Limb (tissue), 2 donors: ENCODE measurements at regions not wholly inside any gene's neighbourhood (a gene's known extent, or its start where the extent isn't known, plus 50 kb on each side); places are given as distances from the start of the nearest gene placed in this dataset.
"Not testable (repeated sequence)": the region's sequence is repeated elsewhere in the genome, so short reads cannot be mapped to it uniquely, and the experiment has no call there.

Source experiments
- DNase-seq, 2 donors: peaks; one replicate each; pipeline ENCODE4 v3.0.0-alpha.2; 2016; ENCODE audit errors: extremely low spot score in 2 of 2

- no peak for DNase-seq
Observed at GRCh38 chr3:185995352-185995751, 57.5 kb upstream of the TRA2B start.

DNA sequence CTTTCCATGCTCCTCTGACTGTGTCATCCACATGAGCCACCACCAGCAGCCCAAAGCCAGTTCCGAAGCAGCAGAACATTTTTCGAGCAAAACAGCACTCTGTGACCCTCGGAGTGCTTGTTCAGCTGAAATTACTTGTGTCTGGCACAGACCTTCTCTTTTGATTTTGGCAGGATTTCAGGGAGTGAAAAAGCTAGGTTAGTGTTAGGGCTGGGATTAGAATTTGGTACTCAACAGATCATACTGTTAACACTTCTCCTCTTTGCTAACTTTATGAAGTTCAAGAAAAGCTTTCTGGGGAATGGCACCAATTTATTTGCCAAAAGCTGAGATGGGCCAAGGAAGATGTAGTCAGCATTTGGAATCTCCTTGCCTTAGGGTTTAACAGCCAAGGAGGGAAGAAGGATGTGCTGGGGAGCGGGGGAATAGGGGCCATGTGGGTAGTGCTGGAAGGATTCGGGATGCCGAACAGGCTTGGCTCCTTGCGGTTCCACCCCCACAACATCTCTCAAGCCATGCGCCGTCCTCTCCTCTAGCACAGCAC lies 55.1 kb upstream of the TRA2B start:
- peak in 1 of 2 donors; percentile 18 for DNase-seq

- DNase-seq, result not testable (repeated sequence)
Observed at GRCh38 chr3:185990995-185991394, 53.2 kb upstream of the TRA2B start.

GRCh38 chr3:185989511-185989910 lies 51.7 kb upstream of the TRA2B start:
- DNase-seq, result no peak

DNA sequence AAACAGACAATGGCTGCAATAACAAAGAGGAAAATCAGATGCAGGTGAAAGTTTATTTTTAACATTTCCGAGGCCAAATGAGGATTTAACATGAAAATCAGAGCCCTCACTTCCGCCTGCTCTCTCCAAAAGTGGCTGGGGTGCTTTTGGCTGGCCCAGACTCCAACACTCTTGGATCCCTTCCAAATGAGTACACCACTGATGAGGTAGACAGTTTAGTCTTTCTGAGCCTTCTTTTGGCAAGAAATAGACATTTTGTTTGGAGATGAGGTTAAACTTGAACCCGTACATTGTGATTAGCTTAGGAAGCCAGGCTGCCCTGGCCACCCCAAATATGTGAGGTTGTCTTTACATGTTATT lies 51.0 kb upstream of the TRA2B start:
- DNase-seq, result no peak

- no peak for DNase-seq
Observed at GRCh38 chr3:185988080-185988815, 50.4 kb upstream of the TRA2B start.
